Left lung (tissue), 4 donors: ENCODE measurements at regions not wholly inside any gene's neighbourhood (a gene's known extent, or its start where the extent isn't known, plus 50 kb on each side); places are given as distances from the start of the nearest gene placed in this dataset.
A peak's percentile ranks its signal among the peaks of the same experiment; 100 is the strongest.

Experiments used
- ATAC-seq: fragments of 200-7000 bp; cut with Tn5 transposase; one replicate; pipeline ENCODE4 v1.9.1; 2020; ENCODE audit warnings: moderate library complexity
- DNase-seq, 4 donors: peaks; one replicate each; pipeline ENCODE4 v3.0.0-alpha.2; 2013 to 2020
- H3K27ac ChIP-seq, 2 donors: fragments of 200-600 bp; sonication (generic) in 1 of 2; one replicate each; pipeline versions ENCODE4 v1.5.0 to v1.8.0; 2020 to 2021
- H3K27me3 ChIP-seq, 2 donors: fragments of 200-600 bp; sonication (generic) in 1 of 2; one replicate each; pipeline versions ENCODE4 v1.5.0 to v1.8.0; 2020 to 2021
- H3K36me3 ChIP-seq, 2 donors: fragments of 200-600 bp; sonication (generic) in 1 of 2; one replicate each; pipeline versions ENCODE4 v1.5.0 to v1.8.0; 2020 to 2021
- H3K4me1 ChIP-seq, 2 donors: fragments of 200-600 bp; one replicate each; pipeline ENCODE4 v1.8.0; 2021
- H3K4me3 ChIP-seq, 2 donors: fragments of 200-600 bp; sonication (generic) in 1 of 2; one replicate each; pipeline versions ENCODE4 v1.5.0 to v1.8.0; 2020 to 2021; ENCODE audit warnings: mild to moderate bottlenecking in 1 of 2
- H3K9me3 ChIP-seq, 2 donors: fragments of 200-600 bp; sonication (generic) in 1 of 2; one replicate each; pipeline versions ENCODE4 v1.5.0 to v1.8.0; 2020 to 2021
- CTCF ChIP-seq, 2 donors: fragments of 200-600 bp; sonication (generic) in 1 of 2; IDR thresholded peaks; one replicate each; pipeline versions ENCODE4 v1.5.0 to v1.8.0; 2021; ENCODE audit warnings: antibody characterized with exemption in 2 of 2
- intact Hi-C, 2 donors: fragments of 100-400 bp; cut with DNase I; formaldehyde crosslinking; loops; one replicate each; pipeline versions ENCODE4 v1.11.2 to v1.14.2; 2022
- donor health status: DM: no; HTN: yes; CAD: no.
- donor health status: DM: no; HTN: no; CAD: no.

GRCh38 chr11:119474682-119475596 is 52.0 kb upstream of the THY1 start:
- Histone ChIP-seq H3K4me3 (no peak overlapping the region), H3K36me3 (no peaks in the 10 kb centered on the region), H3K9me3 (no peaks in the 10 kb centered on the region), H3K27me3 (peaks cover 0 to 13% of the 10 kb centered on the region in 2 donors), H3K4me1 (no peaks in the 10 kb centered on the region), H3K27ac (no peak overlapping the region)
- ATAC-seq = peak; percentile 86
- intact Hi-C loops = loop anchor here in 1 of 2 donors (5.0 kb wide), 1 partner anchor 118 kb away; no protein-coding TSS in a partner anchor
- peak in 3 of 4 donors; percentile 51 to 79 (median 53) for DNase-seq
- peak; percentile 85 to 90 for TF ChIP-seq CTCF (IDR thresholded peaks at IDR 0.05)

GRCh38 chr11:119473901-119474681 is 51.1 kb upstream of the THY1 start:
- Histone ChIP-seq H3K27ac (no peak overlapping the region), H3K36me3 (no peaks in the 10 kb centered on the region), H3K27me3 (peaks cover 0 to 13% of the 10 kb centered on the region in 2 donors), H3K9me3 (no peaks in the 10 kb centered on the region), H3K4me3 (no peak overlapping the region), H3K4me1 (no peaks in the 10 kb centered on the region)
- ATAC-seq (no peak), DNase-seq (no peak)
- intact Hi-C loops = loop anchor here in 1 of 2 donors (5.0 kb wide), 1 partner anchor 117 kb away; no protein-coding TSS in a partner anchor
- no peak for TF ChIP-seq CTCF (IDR thresholded peaks at IDR 0.05)

- Histone ChIP-seq H3K27me3 (peaks cover 0 to 13% of the 10 kb centered on the region in 2 donors), H3K4me3 (no peak overlapping the region), H3K9me3 (no peaks in the 10 kb centered on the region), H3K4me1 (no peaks in the 10 kb centered on the region), H3K27ac (no peak overlapping the region), H3K36me3 (no peaks in the 10 kb centered on the region)
- TF ChIP-seq CTCF (IDR thresholded peaks at IDR 0.05) = no peak
- intact Hi-C loops = loop anchor here in 1 of 2 donors (5.0 kb wide), 1 partner anchor 116 kb away; no protein-coding TSS in a partner anchor
- DNase-seq = no peak
- ATAC-seq = no peak
These were observed 50.3 kb upstream of the THY1 start for GRCh38 chr11:119473226-119473625.

GRCh38 chr11:119472856-119473222 is 49.9 kb upstream of the THY1 start:
- no peaks in the 10 kb centered on the region for H3K36me3 ChIP-seq
- no peak overlapping the region for H3K27ac ChIP-seq
- no peak for TF ChIP-seq CTCF (IDR thresholded peaks at IDR 0.05)
- H3K9me3 ChIP-seq = peaks cover 0 to 2% of the 10 kb centered on the region in 2 donors
- no peak overlapping the region for H3K4me3 ChIP-seq
- ATAC-seq (no peak), DNase-seq (no peak)
- H3K27me3 ChIP-seq = peaks cover 0 to 13% of the 10 kb centered on the region in 2 donors
- intact Hi-C loops = loop anchor here in 1 of 2 donors (5.0 kb wide), 1 partner anchor 116 kb away; no protein-coding TSS in a partner anchor
- no peaks in the 10 kb centered on the region for H3K4me1 ChIP-seq
